Epithelial cell of esophagus (primary cell): ENCODE measurements at regions not wholly inside any gene's neighbourhood (a gene's known extent, or its start where the extent isn't known, plus 50 kb on each side); places are given as distances from the start of the nearest gene placed in this dataset.

Experiments used
- DNase-seq: peaks from one replicate; pipeline ENCODE4 v3.0.0; 2010; ENCODE audit warnings: low read depth
- H3K4me3 ChIP-seq: 2 replicates; pipeline ENCODE4 v1.5.1; 2011; ENCODE audit warnings: mild to moderate bottlenecking, low read length, control low read depth
- TF ChIP-seq, protein P1 (sequence below): IDR thresholded peaks from 2 replicates; pipeline ENCODE4 v1.5.1; 2011; ENCODE audit warnings: low read depth, mild to moderate bottlenecking, low read length, control low read depth, inconsistent platforms; ENCODE audit not compliant: insufficient read depth; ENCODE audit errors: missing control alignments

DNA sequence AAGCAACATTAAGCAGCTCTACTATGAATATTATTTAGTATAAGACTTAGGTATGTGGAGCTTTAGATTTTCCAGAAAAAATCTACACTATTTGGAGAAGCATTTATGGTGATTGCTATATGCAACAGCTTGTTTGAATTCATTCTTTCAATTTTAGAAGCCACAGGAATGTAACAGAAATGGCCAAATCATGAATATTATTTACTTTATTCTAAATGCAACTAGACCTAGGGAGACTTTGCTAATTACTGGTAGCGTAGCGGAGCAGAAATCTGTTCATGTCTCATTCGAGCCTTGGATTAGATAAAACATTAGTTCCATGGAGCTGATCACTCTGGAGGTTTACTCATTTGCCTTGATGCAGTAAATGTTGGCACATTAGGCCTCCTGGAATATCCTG lies 290.2 kb downstream of the ZNF608 start:
- TF ChIP-seq, protein P1, sequence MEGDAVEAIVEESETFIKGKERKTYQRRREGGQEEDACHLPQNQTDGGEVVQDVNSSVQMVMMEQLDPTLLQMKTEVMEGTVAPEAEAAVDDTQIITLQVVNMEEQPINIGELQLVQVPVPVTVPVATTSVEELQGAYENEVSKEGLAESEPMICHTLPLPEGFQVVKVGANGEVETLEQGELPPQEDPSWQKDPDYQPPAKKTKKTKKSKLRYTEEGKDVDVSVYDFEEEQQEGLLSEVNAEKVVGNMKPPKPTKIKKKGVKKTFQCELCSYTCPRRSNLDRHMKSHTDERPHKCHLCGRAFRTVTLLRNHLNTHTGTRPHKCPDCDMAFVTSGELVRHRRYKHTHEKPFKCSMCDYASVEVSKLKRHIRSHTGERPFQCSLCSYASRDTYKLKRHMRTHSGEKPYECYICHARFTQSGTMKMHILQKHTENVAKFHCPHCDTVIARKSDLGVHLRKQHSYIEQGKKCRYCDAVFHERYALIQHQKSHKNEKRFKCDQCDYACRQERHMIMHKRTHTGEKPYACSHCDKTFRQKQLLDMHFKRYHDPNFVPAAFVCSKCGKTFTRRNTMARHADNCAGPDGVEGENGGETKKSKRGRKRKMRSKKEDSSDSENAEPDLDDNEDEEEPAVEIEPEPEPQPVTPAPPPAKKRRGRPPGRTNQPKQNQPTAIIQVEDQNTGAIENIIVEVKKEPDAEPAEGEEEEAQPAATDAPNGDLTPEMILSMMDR = no peak
- H3K4me3 ChIP-seq = no peak overlapping the region
- no peak for DNase-seq

DNA sequence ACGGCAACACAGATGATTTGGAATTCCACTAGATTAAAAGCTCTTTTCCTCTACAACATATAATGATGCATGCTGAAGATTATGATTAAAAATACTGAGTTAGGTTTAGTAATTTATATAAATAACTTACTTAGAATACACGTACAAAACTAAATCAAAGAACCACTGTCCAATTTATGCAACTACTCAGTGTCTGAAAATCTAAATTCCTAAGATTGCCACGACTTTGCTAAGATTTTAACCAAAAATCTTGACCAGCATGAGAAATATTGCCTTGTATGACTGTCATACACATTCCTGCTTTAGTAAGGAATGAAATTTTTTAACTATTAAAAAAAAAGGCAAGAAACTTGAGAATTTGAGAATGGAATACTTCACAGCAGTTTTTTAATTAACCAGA lies 292.4 kb downstream of the ZNF608 start:
- TF ChIP-seq, protein P1 = no peak
- no peak for DNase-seq
- no peak overlapping the region for H3K4me3 ChIP-seq

DNA sequence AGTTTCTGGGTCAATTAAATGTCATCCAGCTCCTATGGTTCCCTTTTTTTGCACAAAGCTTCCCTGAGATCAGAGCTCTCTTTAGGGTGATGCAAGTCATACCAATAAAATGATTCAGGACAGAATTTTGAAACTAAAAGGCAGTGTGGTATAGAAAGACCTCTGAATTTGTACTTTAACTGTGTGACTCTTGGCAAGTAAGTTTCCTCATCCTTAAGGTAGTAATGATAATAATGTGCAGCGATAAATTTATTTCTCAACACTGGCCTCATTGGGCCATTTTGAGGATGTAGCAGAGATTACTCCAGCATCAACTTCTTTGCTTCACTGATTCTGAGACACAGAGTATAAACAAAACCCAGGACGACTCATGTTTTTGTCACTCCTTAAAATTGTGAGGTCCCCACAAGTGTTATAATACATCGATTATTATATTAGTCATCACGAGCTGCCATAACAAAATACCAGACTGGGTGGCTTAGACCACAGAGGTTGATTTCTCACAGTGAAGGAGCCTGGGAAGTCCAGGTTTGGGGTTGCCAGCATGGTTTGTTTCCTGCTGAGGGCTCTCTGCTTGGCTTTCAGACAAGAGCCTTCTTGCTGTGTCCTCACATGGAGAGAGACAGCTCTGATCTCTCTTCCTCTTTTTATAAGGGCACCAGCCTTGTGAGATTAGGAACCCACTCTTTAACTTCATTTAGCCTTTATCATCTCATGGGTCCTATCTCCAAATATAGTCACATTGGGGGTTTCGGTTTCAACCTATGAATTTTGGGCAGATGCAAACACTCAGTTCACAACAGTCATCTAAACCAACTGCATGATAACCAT lies 293.0 kb downstream of the ZNF608 start:
- H3K4me3 ChIP-seq = no peak overlapping the region
- peak; percentile 21 for DNase-seq
- TF ChIP-seq, protein P1 = no peak

DNA sequence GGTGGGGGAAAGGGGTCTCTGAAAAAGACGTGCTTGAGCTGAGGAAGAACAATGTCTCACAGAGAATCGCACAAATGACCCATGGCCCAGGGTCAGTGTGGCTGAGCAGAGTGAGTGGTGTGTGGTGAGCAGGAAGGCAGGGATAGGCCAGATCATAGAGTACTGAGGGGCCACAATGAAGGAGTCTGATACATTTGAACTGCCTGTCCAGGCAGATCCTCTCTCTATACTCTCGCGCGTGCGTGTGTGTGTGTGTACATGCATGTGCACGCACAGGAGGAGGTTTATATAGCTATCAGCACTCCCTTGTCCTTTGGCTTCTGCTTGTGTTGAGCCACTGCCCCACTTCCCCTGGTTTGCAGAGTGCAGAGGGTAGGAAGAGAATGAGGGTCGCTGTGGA lies 294.0 kb downstream of the ZNF608 start:
- TF ChIP-seq, protein P1 = no peak
- DNase-seq = peak; percentile 4
- H3K4me3 ChIP-seq = no peak overlapping the region

DNA sequence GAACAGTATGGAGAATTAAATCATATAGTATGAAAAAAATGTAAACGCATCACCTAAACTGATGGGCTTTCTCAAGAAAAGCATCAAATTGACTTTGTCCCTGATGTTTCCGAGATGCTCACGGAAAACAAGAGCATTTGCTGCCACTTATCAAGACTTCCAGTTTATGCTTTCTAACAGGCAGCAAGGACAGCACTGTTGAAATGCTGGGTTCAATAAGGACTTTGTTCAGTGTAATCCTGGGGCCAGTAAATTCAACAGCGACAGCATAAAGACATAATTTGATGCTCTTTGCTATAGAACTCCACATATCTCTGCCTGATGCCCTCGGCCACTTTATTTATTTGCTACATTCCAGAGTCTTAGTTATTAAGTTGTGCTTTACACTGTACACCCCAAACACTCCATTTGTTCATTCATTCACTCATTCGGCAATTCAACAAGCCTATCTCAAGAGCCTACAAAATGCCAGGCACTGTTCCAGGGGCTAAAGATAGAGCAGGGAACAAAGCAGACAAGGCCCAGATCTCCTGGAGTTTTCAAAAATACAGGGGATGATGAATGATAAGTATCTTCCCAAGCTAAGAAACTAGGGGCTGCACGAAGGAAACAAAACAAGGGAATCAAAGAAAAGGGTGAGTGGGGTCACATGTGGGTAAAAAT lies 294.6 kb downstream of the ZNF608 start:
- no peak overlapping the region for H3K4me3 ChIP-seq
- TF ChIP-seq, protein P1 = no peak
- DNase-seq = no peak

DNA sequence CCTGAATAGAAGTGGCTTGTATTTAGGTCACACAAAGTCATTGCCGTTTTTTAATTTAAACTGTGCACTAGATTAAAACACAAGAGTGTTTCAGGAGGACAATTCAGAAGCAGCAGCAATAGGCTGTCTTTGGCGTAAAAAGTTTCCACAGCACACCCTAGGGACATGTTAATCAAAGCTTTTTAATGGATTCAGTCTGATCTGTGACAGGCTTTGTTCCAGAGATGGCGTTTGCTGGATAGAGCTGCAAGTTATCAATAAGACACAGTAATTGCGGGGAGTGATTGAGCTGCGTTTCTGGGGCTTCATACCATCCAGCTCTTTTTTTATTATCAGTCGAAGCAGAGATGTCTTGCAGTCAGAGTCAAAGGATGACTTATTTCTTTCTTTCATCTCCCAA lies 300.3 kb downstream of the ZNF608 start:
- H3K4me3 ChIP-seq = no peak overlapping the region
- TF ChIP-seq, protein P1 = no peak
- DNase-seq = no peak
